ENCODE measurements at regions not wholly inside any gene's neighbourhood (a gene's known extent, or its start where the extent isn't known, plus 50 kb on each side); places are given as distances from the start of the nearest gene placed in this dataset.

DNA sequence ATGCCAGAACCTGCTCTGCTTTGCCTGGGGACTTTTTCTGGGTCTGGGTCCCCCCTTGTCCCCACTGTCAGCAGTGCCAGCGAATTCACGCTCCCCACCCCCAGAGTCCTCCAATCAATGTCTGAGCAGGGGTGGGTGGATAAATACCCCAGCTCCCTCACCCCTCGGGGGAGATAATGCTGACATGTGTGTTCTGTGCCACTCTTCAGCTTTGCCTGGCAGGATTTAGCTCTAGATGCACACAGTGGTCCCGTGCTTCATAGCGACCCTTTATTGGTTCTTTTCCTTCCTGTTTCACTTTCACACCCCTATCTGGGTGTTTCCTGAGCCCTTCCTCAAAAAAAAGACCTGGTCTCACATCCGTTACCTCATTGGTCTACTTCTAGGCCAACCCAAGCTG lies 277.0 kb downstream of the NPIPA8 start:
- no peak for DNase-seq (ENCODE audit: low read depth)

DNA sequence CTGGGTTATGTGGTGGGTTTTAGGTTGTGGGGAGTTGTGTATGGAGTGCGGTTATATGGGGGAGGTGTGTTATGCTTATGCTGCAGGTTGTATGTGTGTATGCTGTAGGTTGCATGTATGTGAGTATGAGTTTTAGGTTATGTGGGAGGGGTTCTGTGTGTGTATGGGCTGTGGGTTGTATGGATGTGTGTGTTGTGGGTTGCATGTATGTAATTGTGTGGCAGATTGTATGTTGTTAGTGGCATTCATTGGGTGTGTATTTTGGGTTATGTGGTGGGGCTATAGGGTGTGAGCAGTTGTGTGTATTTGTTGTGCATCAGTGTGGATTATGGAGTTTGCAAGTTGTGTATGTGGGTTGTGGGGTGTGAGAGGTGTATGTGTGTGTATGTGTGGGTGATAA lies 277.4 kb downstream of the NPIPA8 start:
- no peak for DNase-seq (ENCODE audit: low read depth)

DNA sequence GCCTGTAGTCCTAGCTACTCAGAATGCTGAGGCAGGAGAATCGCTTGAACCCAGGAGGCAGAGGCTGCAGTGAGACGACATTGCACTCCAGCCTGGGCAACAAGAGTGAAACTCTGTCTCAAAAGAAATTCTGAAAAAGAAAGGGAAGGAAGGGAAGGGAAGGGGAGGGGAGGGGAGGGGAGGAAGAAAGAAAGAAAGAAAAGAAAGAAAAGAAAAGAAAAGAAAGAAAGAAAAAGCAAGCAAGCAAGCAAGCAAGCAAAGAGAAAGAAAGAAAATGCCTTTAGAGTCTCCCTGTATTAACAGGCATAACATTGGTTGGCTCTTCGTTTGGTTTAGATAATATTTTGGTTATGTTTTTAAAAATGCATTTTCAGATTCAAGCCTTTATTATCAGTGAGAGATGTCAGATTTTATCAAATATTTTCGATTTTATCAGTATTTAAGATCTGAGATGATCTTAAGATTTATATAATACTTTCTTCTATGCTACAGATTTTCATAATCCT lies 281.1 kb downstream of the NPIPA8 start:
- no peak for DNase-seq (ENCODE audit: low read depth)

- DNase-seq (ENCODE audit: low read depth): no peak
These were observed 285.8 kb downstream of the NPIPA8 start for GRCh38 chr16:18050777-18051176.

- no peak for DNase-seq (ENCODE audit: low read depth)
These were observed 286.3 kb downstream of the NPIPA8 start for GRCh38 chr16:18050234-18050633.

GRCh38 chr16:18049547-18050133 lies 286.9 kb downstream of the NPIPA8 start:
- DNase-seq (ENCODE audit: low read depth): no peak

GRCh38 chr16:18048853-18049546 lies 287.5 kb downstream of the NPIPA8 start:
- DNase-seq (ENCODE audit: low read depth): no peak

- no peak for DNase-seq (ENCODE audit: low read depth)
These were observed 288.8 kb downstream of the NPIPA8 start for GRCh38 chr16:18047761-18048160.

DNA sequence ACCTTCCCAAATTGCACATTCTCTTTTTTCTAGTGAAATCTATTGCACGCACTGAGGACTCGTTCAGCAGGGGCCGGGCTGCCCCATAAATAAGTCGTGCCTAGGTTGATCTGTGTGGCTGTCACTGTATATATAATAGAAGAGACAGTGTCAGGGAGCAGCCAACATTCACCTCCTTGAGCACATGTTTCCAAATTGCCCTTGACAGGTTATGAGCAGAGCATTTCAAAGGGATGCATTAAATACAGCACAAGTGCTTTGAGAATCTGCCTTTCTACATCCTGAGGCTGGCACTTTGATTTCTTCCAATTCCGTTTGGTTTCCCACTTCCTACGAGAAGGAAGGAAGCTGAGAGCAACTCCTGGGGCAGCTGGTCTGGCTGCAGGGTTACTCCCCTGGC lies 291.2 kb downstream of the NPIPA8 start:
- no peak for DNase-seq (ENCODE audit: low read depth)

DNA sequence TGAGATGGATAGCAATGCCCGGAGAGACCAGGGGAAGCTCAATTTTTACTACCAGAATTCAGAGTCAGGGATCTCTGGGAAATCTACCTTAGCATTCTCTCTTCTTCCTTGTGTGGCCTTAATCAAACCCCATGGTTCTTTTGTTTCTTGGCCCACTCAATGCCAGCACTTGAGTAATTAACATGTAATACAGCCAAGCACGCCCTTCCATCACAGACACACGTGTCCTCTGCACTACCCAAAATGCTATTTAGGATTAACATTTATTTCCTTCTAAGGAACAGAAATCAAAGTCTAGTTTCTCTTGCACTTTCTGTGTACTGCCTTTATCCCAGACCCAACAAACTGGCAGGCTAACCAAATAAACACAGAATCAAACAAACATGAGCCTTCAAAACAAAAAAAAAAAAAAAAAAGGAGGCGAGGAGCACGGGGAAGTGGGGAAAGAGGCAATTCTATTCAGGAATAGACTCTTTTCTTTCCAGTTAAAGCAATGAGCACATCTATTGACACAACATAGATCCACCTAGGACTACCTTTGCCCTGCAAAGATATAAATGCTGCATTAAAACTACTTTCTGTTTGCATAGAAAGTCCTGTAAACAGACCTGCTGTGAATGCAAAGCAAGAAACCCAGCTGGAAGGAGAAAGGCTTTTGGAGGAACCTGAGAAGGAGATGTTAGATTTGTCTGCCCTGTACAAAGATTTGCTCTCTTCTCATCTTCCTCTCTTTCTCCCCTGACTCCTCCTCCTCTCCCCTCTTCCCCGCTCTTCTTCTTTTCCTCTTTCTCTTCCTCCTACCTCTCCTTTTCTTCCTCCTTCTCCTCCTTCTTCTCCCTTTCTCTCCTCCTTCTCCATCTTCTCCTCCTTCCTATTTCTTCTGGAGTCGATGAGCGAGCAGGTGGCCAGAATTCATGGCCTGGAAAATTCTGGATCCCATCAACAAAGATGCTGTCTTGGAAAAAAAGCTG lies 294.4 kb downstream of the NPIPA8 start:
- no peak for DNase-seq (ENCODE audit: low read depth)

DNA sequence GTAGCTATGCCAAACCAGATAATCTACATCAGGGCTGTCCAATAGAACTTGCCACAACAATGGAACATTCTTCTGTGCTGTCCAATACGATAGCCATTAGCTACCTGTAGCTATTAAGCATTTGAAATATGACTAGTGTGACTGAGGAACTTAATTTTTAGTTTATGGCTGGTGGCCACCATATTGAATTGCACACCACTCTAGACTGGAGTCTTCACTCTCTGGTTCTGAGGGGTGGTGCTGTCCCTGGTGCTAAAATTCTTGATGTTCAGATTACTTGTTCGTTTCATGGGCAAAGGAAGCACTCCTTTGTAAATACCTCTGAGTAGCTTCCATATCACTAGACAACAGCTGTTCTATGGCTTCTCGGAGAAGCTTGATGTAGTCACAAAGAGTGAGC lies 296.6 kb downstream of the NPIPA8 start:
- DNase-seq (ENCODE audit: low read depth): no peak

- DNase-seq (ENCODE audit: low read depth): no peak
These were observed 299.5 kb downstream of the NPIPA8 start for GRCh38 chr16:18037051-18037450.

GRCh38 chr16:18024611-18025010 lies 311.9 kb downstream of the NPIPA8 start:
- no peak for DNase-seq (ENCODE audit: low read depth)

DNA sequence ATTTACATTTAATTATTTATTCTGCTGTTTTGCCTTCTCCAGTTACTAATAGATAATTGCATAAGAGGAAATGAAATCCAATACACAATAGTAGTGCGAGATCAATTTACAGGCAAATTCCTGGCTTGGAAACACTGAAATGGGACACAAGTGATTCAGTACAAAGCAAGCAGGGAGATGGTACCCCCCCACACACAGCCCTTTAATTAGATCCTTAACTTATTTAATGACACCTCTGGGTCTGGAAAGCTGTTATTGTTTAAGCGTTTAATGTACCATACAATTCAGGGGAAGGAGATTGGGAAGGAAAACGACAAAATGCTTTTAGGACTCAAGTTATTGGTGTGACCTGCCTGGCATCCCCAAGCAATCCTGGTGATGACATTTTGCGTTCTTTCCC lies 318.2 kb downstream of the NPIPA8 start:
- no peak for DNase-seq (ENCODE audit: low read depth)

GRCh38 chr16:18013863-18014262 lies 322.7 kb downstream of the NPIPA8 start:
- peak; percentile 3 for DNase-seq (ENCODE audit: low read depth)

DNA sequence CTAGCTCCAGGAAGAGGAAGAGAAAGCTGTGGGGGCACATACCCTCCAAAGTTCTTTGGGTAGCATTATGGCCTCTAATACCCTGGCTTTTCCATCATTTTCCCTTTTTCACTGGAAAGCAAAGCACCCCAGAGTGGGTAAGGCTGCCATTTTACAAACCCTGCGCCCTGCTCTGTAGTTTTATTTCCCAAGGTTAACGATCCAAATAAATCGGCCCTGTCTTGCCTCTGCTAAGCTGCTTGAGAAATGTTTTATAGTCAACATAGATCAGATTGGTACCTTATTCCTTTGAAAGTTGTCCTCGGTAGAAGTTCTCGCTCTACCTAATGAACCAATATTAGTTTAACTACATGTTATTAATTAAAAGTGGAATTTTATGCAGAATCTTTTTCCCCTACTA lies 328.2 kb downstream of the NPIPA8 start:
- DNase-seq (ENCODE audit: low read depth): no peak

DNA sequence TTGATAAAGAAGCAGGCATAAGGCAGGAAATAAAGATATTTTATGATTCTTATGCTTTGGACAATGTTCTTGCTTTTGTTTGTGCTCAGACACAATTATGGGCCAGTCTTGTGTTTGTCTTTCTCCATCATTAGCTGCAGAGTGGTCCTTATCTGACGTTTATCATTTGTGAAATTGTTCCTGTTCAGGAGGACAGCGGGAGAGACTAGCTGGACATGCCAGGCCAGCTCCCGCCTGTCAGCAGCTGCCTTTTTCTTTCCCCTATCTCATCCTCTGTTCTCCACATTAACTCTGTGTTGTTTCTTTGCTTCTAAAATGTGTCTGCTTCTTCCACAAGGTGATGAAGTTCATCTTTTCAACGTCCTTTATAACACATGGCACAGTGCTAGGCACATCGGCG lies 333.5 kb downstream of the NPIPA8 start:
- DNase-seq (ENCODE audit: low read depth): no peak

- no peak for DNase-seq (ENCODE audit: low read depth)
These were observed 337.5 kb downstream of the NPIPA8 start for GRCh38 chr16:17998996-17999395.

DNA sequence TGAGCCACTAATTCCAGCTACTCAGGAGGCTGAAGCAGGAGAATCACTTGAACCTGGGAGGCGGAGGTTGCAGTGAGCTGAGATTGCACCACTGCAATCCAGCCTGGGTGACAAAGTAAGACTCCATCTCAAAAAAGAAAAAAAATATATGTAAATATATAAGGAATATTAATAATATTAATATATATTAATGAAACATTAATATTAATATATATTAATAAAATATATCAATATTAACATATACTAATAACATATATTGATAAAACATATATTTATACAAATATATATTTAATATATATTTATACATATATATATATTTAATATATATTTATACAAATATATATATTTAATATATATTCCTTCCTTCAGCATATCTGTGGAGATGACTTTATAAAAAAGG lies 338.0 kb downstream of the NPIPA8 start:
- no peak for DNase-seq (ENCODE audit: low read depth)

DNA sequence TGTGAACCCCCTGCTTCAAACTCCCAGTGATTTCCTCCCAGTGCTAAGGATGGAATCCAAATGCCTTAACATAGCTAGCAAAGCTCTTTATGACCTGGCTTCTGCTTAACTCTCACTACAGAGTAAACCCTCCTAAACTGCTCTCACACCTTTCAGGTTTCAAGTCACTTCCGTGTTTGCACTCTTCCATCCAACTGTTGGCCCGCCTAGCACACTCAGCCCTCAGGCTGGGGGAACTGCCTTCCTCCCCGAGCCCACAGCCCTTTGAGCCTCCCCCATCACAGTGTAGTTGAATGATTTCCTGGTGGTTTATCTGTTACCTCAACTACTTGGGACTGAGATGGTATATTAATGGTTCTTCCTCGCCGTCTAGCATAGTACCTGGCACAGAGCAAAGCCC lies 342.5 kb downstream of the NPIPA8 start:
- no peak for DNase-seq (ENCODE audit: low read depth)

GRCh38 chr16:17992416-17992815 lies 344.1 kb downstream of the NPIPA8 start:
- DNase-seq (ENCODE audit: low read depth): no peak

DNA sequence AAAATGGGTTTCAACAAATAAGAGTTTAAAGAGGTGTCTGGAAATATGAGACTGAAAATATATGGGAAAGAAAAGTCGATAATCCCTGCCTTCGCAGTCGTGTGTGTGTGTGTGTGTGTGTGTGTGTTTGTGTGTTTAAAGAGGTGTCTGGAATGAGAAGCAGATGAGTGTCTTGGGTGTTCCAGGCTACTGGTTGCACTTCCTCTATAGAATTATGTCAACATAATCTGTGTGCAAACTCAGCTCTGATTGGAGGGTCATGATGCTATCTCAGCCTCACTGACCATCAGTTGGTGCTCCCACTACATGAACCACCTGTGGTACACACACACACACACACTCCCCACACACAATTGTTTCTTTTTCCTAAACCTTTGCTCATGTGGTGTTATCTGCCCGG lies 347.3 kb downstream of the NPIPA8 start:
- DNase-seq (ENCODE audit: low read depth): no peak
